ENCODE measurements at regions not wholly inside any gene's neighbourhood (a gene's known extent, or its start where the extent isn't known, plus 50 kb on each side); places are given as distances from the start of the nearest gene placed in this dataset.

DNA sequence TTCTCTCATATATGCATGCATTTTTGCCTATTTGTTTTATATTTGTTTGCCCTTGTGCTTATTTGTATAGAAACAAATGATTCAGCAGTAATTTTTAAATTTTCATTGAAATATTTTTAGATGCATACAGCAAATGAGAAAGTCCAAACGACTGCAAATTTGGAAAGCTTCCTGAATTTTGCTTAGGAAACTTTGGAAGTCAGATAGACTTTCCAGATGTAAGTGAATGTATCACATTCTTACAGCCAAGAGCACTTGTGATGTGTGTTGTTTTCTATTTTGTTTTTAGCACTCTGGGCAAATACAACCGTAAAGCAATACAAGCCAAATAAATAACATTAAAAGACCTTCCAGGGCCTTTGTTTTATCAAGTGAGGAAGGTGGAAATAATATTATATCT lies 680.8 kb upstream of the CDH8 start:
- H3K27me3 ChIP-seq (ENCODE audit: control insufficient read depth in 3 of 3, insufficient read depth in 3 of 3, low read depth in 1 of 3, low read length in 3 of 3) = no peaks in the 10 kb centered on the region
- H3K9me3 ChIP-seq (replicated peaks in 1 of 2; ENCODE audit: control insufficient read depth in 2 of 2, insufficient read depth in 1 of 2, low read depth in 1 of 2, low read length in 2 of 2) = no peaks in the 10 kb centered on the region
- H4K8ac ChIP-seq (ENCODE audit: low read depth, low read length) = no peak overlapping the region
- H3K27ac ChIP-seq (replicated peaks; ENCODE audit: low read length) = no peak overlapping the region
- H3K9ac ChIP-seq (ENCODE audit: low read depth, low read length, poor library complexity) = no peak overlapping the region
- no peak overlapping the region for H2BK15ac ChIP-seq (ENCODE audit: low read length)
- H2BK120ac ChIP-seq (ENCODE audit: low read depth, low read length) = no peak overlapping the region
- H2BK5ac ChIP-seq (ENCODE audit: low read length) = no peak overlapping the region
- WGBS, 2 donors (ENCODE audit: extremely low coverage in 2 of 2, insufficient read length in 2 of 2, insufficient replicate concordance in 1 of 2) = no CpG with 5 or more reads among the region's 2 CpGs
- H3K4me3 ChIP-seq (ENCODE audit: low read length in 2 of 2) = no peak overlapping the region
- no peak overlapping the region for H2AFZ ChIP-seq (ENCODE audit: low read length)
- H2AK5ac ChIP-seq (ENCODE audit: low read depth, low read length) = no peak overlapping the region
- H3K4ac ChIP-seq (ENCODE audit: low read length) = no peak overlapping the region
- no peak for DNase-seq (ENCODE audit: low spot score)
- H3K36me3 ChIP-seq (replicated peaks in 1 of 2; ENCODE audit: control insufficient read depth in 2 of 2, insufficient read depth in 2 of 2, low read length in 2 of 2) = no peaks in the 10 kb centered on the region
- H3K79me1 ChIP-seq (ENCODE audit: low read depth, low read length) = no peaks in the 10 kb centered on the region
- no peaks in the 10 kb centered on the region for H3K4me1 ChIP-seq (ENCODE audit: control insufficient read depth in 2 of 2, insufficient read depth in 1 of 2, low read depth in 1 of 2, low read length in 2 of 2)
- H3K14ac ChIP-seq (ENCODE audit: low read length) = no peak overlapping the region
- H2BK12ac ChIP-seq (ENCODE audit: low read length) = no peak overlapping the region
- no peak overlapping the region for H3K18ac ChIP-seq (ENCODE audit: low read length)
- H3K23ac ChIP-seq (ENCODE audit: low read depth, low read length, poor library complexity) = no peak overlapping the region
- no peak overlapping the region for H3K4me2 ChIP-seq (ENCODE audit: insufficient read depth, low read length, poor library complexity, severe bottlenecking)
- H4K91ac ChIP-seq (ENCODE audit: low read depth, low read length, poor library complexity) = no peak overlapping the region

DNA sequence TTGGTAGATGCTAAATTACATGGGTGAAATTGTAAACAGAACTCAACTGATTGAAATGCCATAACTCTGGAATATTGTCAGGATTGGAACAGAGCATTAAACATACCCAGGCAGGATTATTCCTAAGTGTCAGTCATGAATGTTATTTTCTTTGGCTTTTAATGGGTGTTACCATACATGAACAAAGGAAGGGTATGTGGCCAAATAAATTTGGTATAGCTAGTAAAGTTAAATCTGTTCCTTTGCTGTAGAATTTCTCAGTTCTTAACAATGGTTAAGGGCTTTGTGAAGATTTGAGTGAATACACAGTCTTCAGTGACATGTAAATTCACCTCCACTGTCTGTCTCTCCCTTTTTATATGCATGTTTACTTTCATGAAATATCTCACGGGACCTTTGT lies 679.5 kb upstream of the CDH8 start:
- Histone ChIP-seq H3K4me1 (ENCODE audit: control insufficient read depth in 2 of 2, insufficient read depth in 1 of 2, low read depth in 1 of 2, low read length in 2 of 2) (no peaks in the 10 kb centered on the region), H2BK5ac (ENCODE audit: low read length) (no peak overlapping the region)
- WGBS, 2 donors (ENCODE audit: extremely low coverage in 2 of 2, insufficient read length in 2 of 2, insufficient replicate concordance in 1 of 2) = no CpG with 5 or more reads among the region's 1 CpG

DNA sequence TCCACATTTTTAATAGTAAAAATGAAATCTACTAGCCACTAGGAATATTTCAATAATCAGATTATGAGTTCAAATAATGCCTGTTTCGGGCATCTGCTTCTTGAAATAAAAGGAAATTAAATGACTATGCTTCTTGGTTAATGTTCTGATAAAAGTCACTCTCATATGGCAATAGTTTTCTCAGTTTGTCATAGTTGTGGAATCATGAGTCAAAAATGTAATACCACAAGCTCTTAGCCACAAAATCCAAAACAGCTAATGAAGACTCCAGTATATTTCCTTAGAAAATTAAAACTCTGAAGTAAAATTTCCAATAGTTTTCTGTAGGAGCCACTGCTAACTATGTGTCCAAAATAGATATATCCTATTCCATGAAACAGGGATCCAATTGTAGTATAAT lies 676.3 kb upstream of the CDH8 start:
- DNase-seq (ENCODE audit: low spot score) = no peak
- no CpG with 5 or more reads among the region's 1 CpG for WGBS, 2 donors (ENCODE audit: extremely low coverage in 2 of 2, insufficient read length in 2 of 2, insufficient replicate concordance in 1 of 2)
- no peak overlapping the region for H2BK120ac ChIP-seq (ENCODE audit: low read depth, low read length)
- H3K23ac ChIP-seq (ENCODE audit: low read depth, low read length, poor library complexity) = no peak overlapping the region
- H3K4me2 ChIP-seq (ENCODE audit: insufficient read depth, low read length, poor library complexity, severe bottlenecking) = no peak overlapping the region
- H2BK12ac ChIP-seq (ENCODE audit: low read length) = no peak overlapping the region
- no peaks in the 10 kb centered on the region for H3K79me1 ChIP-seq (ENCODE audit: low read depth, low read length)
- no peak overlapping the region for H3K4me3 ChIP-seq (ENCODE audit: low read length in 2 of 2)
- H2BK15ac ChIP-seq (ENCODE audit: low read length) = no peak overlapping the region
- no peaks in the 10 kb centered on the region for H3K36me3 ChIP-seq (replicated peaks in 1 of 2; ENCODE audit: control insufficient read depth in 2 of 2, insufficient read depth in 2 of 2, low read length in 2 of 2)
- H2BK5ac ChIP-seq (ENCODE audit: low read length) = no peak overlapping the region
- no peaks in the 10 kb centered on the region for H3K9me3 ChIP-seq (replicated peaks in 1 of 2; ENCODE audit: control insufficient read depth in 2 of 2, insufficient read depth in 1 of 2, low read depth in 1 of 2, low read length in 2 of 2)
- no peak overlapping the region for H3K18ac ChIP-seq (ENCODE audit: low read length)
- H3K4ac ChIP-seq (ENCODE audit: low read length) = no peak overlapping the region
- H3K14ac ChIP-seq (ENCODE audit: low read length) = no peak overlapping the region
- H2AK5ac ChIP-seq (ENCODE audit: low read depth, low read length) = no peak overlapping the region
- H2AFZ ChIP-seq (ENCODE audit: low read length) = no peak overlapping the region
- H3K27ac ChIP-seq (replicated peaks; ENCODE audit: low read length) = no peak overlapping the region
- peaks cover 0 to 5% of the 10 kb centered on the region in 2 donors for H3K4me1 ChIP-seq (ENCODE audit: control insufficient read depth in 2 of 2, insufficient read depth in 1 of 2, low read depth in 1 of 2, low read length in 2 of 2)
- H4K8ac ChIP-seq (ENCODE audit: low read depth, low read length) = no peak overlapping the region
- H4K91ac ChIP-seq (ENCODE audit: low read depth, low read length, poor library complexity) = no peak overlapping the region
- no peak overlapping the region for H3K9ac ChIP-seq (ENCODE audit: low read depth, low read length, poor library complexity)
- no peaks in the 10 kb centered on the region for H3K27me3 ChIP-seq (ENCODE audit: control insufficient read depth in 3 of 3, insufficient read depth in 3 of 3, low read depth in 1 of 3, low read length in 3 of 3)

More for the DNA sequence above, 679.5 kb upstream of the CDH8 start:
- H2BK120ac ChIP-seq (ENCODE audit: low read depth, low read length) = no peak overlapping the region
- no peak overlapping the region for H2AK5ac ChIP-seq (ENCODE audit: low read depth, low read length)
- no peaks in the 10 kb centered on the region for H3K27me3 ChIP-seq (ENCODE audit: control insufficient read depth in 3 of 3, insufficient read depth in 3 of 3, low read depth in 1 of 3, low read length in 3 of 3)
- no peak overlapping the region for H2BK15ac ChIP-seq (ENCODE audit: low read length)
- no peak overlapping the region for H3K4me3 ChIP-seq (ENCODE audit: low read length in 2 of 2)
- no peak overlapping the region for H3K4ac ChIP-seq (ENCODE audit: low read length)
- H4K91ac ChIP-seq (ENCODE audit: low read depth, low read length, poor library complexity) = no peak overlapping the region
- H3K18ac ChIP-seq (ENCODE audit: low read length) = no peak overlapping the region
- H2AFZ ChIP-seq (ENCODE audit: low read length) = no peak overlapping the region
- no peaks in the 10 kb centered on the region for H3K79me1 ChIP-seq (ENCODE audit: low read depth, low read length)
- no peak overlapping the region for H3K27ac ChIP-seq (replicated peaks; ENCODE audit: low read length)
- no peak overlapping the region for H2BK12ac ChIP-seq (ENCODE audit: low read length)
- no peak overlapping the region for H3K9ac ChIP-seq (ENCODE audit: low read depth, low read length, poor library complexity)
- no peak overlapping the region for H3K23ac ChIP-seq (ENCODE audit: low read depth, low read length, poor library complexity)
- no peaks in the 10 kb centered on the region for H3K36me3 ChIP-seq (replicated peaks in 1 of 2; ENCODE audit: control insufficient read depth in 2 of 2, insufficient read depth in 2 of 2, low read length in 2 of 2)
- H3K9me3 ChIP-seq (replicated peaks in 1 of 2; ENCODE audit: control insufficient read depth in 2 of 2, insufficient read depth in 1 of 2, low read depth in 1 of 2, low read length in 2 of 2) = no peaks in the 10 kb centered on the region
- no peak for DNase-seq (ENCODE audit: low spot score)
- no peak overlapping the region for H3K14ac ChIP-seq (ENCODE audit: low read length)
- H3K4me2 ChIP-seq (ENCODE audit: insufficient read depth, low read length, poor library complexity, severe bottlenecking) = no peak overlapping the region
- no peak overlapping the region for H4K8ac ChIP-seq (ENCODE audit: low read depth, low read length)

DNA sequence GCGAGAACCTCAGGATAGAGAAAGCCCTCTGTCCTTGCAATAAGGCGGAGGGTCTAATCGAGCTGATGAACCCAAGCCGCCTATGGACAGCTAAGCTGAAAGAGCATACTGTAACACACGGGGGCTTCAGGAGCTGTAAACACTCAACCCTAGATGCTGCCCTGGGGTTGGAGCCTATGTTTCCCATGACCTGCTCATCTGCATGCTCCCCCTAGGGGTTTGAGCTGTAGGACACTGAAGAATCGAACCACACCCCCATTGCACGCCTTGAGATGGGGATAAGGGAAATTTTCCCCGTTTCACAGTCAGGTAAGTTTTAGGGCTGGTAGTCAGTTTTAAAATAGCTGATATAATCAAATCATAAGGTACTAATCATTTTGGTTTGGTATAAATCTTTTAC lies 675.6 kb upstream of the CDH8 start:
- Histone ChIP-seq H3K4me3 (ENCODE audit: low read length in 2 of 2) (no peak overlapping the region), H2AK5ac (ENCODE audit: low read depth, low read length) (no peak overlapping the region), H2BK5ac (ENCODE audit: low read length) (no peak overlapping the region), H3K14ac (ENCODE audit: low read length) (no peak overlapping the region), H2BK120ac (ENCODE audit: low read depth, low read length) (no peak overlapping the region), H4K91ac (ENCODE audit: low read depth, low read length, poor library complexity) (no peak overlapping the region), H2BK15ac (ENCODE audit: low read length) (no peak overlapping the region), H3K4me2 (ENCODE audit: insufficient read depth, low read length, poor library complexity, severe bottlenecking) (no peak overlapping the region), H3K18ac (ENCODE audit: low read length) (no peak overlapping the region), H2BK12ac (ENCODE audit: low read length) (no peak overlapping the region), H3K23ac (ENCODE audit: low read depth, low read length, poor library complexity) (no peak overlapping the region), H3K27me3 (ENCODE audit: control insufficient read depth in 3 of 3, insufficient read depth in 3 of 3, low read depth in 1 of 3, low read length in 3 of 3) (no peaks in the 10 kb centered on the region), H3K9me3 (replicated peaks in 1 of 2; ENCODE audit: control insufficient read depth in 2 of 2, insufficient read depth in 1 of 2, low read depth in 1 of 2, low read length in 2 of 2) (no peaks in the 10 kb centered on the region), H3K79me1 (ENCODE audit: low read depth, low read length) (no peaks in the 10 kb centered on the region), H3K27ac (replicated peaks; ENCODE audit: low read length) (no peak overlapping the region), H4K8ac (ENCODE audit: low read depth, low read length) (no peak overlapping the region), H3K9ac (ENCODE audit: low read depth, low read length, poor library complexity) (no peak overlapping the region), H2AFZ (ENCODE audit: low read length) (no peak overlapping the region), H3K4me1 (ENCODE audit: control insufficient read depth in 2 of 2, insufficient read depth in 1 of 2, low read depth in 1 of 2, low read length in 2 of 2) (peaks cover 0 to 5% of the 10 kb centered on the region in 2 donors), H3K36me3 (replicated peaks in 1 of 2; ENCODE audit: control insufficient read depth in 2 of 2, insufficient read depth in 2 of 2, low read length in 2 of 2) (no peaks in the 10 kb centered on the region), H3K4ac (ENCODE audit: low read length) (no peak overlapping the region)
- WGBS, 2 donors (ENCODE audit: extremely low coverage in 2 of 2, insufficient read length in 2 of 2, insufficient replicate concordance in 1 of 2) = no CpG with 5 or more reads among the region's 8 CpGs
- DNase-seq (ENCODE audit: low spot score) = no peak
